DOHH2 (cell line): ENCODE measurements at regions not wholly inside any gene's neighbourhood (a gene's known extent, or its start where the extent isn't known, plus 50 kb on each side); places are given as distances from the start of the nearest gene placed in this dataset.

Experiments used
- EZH2phosphoT487 ChIP-seq: fragments of 200-600 bp; sonication (generic); IDR thresholded peaks from 2 replicates; pipeline ENCODE4 v1.6.1; 2017; ENCODE audit warnings: borderline replicate concordance, mild to moderate bottlenecking, antibody characterized with exemption, low read length, moderate library complexity, mixed read lengths
- TF ChIP-seq, protein P1 (sequence below): fragments of 200-600 bp; sonication (generic); IDR thresholded peaks from one replicate; pipeline ENCODE4 v1.5.1; 2014; ENCODE audit warnings: antibody characterized with exemption, mild to moderate bottlenecking, low read depth, low read length; ENCODE audit not compliant: poor library complexity, severe bottlenecking

- TF ChIP-seq, protein P1, sequence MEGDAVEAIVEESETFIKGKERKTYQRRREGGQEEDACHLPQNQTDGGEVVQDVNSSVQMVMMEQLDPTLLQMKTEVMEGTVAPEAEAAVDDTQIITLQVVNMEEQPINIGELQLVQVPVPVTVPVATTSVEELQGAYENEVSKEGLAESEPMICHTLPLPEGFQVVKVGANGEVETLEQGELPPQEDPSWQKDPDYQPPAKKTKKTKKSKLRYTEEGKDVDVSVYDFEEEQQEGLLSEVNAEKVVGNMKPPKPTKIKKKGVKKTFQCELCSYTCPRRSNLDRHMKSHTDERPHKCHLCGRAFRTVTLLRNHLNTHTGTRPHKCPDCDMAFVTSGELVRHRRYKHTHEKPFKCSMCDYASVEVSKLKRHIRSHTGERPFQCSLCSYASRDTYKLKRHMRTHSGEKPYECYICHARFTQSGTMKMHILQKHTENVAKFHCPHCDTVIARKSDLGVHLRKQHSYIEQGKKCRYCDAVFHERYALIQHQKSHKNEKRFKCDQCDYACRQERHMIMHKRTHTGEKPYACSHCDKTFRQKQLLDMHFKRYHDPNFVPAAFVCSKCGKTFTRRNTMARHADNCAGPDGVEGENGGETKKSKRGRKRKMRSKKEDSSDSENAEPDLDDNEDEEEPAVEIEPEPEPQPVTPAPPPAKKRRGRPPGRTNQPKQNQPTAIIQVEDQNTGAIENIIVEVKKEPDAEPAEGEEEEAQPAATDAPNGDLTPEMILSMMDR, result no peak
- no peak for TF ChIP-seq EZH2phosphoT487
These were observed 437.3 kb downstream of the PLA2G4A start for GRCh38 chr1:187266051-187266450.
